Putamen (tissue), 1 donor: ENCODE measurements at regions not wholly inside any gene's neighbourhood (a gene's known extent, or its start where the extent isn't known, plus 50 kb on each side); places are given as distances from the start of the nearest gene placed in this dataset.

ENCODE experiments used
- DNase-seq: peaks from one replicate; pipeline ENCODE4 v3.0.0-alpha.2; 2016; ENCODE audit warnings: low spot score

DNA sequence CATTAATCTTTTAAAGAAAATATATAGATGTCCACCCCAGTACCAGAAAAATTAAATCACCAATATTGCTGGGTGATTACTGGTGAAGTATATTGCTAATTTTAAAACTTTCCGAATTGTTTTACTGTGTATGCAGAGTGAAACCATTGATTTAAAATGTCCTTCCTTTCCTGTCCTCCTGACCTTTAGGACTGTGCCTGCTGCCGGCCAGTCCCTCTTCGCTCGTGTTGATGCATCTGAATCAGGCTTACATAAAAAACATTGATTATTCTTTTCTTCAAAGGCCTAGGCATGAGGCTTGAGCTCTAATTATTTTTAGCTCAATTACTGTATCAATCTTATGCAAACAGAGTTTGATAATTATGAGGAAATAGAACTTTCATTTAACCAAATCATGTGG is 1128.1 kb downstream of the BRINP3 start:
- no peak for DNase-seq

DNA sequence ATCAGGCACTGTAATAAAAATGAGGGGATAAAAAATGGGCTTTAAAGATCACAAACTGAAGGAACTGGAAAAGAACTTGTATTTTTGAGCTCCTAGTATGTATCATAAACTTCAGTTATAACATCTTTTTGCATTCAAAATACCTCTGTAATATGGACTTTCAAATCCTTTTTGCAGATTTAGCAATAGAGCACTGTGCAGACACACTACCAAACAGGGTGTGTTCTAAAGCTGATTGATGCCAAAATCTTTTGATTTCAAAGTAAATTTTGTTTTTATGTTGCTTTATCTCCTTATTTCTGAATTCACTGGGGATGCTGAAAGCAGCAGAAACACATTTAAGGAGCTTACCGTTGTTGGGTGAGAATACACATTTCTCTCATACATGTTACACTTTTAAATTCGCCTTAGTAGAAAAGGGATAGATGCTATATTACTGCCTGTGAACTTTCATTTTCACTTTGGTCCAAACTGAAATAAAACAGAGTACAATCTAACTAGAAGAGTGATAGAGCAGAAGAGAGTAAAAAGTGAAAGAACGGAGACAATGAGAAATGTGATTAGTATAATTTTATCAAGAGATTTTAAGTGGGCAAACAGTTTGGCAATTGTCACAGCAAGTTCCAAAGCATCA is 1126.6 kb downstream of the BRINP3 start:
- DNase-seq: no peak

DNA sequence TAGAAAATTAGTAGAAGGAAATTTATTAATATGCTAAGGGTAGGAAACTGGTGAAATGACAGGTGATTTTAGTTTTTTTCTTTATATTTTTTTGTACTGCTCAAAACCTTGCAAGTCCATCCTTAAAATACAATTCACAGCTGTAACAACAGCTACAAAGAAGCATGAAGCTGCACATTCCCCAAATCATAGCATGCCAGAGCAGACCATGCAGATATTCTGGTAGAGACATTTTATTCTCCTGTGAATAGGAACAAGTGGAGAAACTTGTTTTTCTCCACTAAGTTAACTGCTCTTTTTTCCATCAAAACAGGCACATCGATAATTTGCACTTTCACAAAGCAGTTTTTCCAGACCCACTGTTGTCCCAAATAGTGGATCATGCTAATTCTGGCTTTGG is 1125.7 kb downstream of the BRINP3 start:
- DNase-seq: no peak

DNA sequence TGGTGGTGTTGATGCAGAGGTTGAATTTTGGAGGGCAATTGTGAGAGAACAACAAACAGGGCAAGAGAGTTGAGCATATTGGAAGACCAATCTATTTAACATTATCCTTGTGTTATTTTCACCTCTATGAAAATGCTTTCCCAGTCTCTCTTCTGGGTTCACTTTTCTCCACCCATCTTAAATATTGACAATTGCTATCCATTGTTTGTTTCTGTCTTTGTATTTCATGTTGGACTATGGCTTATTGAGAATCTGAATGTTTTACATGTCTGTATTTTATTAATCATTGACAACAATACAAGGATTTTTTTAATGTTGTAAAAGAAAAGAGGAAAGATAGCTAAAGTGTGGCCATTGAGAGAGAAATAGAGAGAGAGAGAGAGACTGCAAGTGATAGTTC is 1121.5 kb downstream of the BRINP3 start:
- no peak for DNase-seq

DNA sequence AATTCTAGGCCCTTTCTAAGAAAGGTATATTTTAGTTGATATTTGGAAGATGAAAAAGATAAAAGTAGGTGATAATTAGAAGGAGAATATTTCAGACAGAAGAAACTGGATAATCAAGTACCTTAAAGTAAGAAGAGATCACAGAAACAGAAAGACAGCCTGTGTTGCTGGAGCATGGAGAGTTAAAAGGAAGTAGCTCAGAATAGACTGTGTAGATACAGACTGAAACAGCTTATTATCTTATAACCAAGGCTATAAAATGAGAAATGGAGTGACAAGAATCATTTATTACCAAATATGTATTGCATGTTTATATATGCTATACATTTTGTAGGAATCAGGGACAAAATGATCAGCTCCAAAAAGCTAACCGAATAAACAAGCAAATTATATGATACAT is 1120.3 kb downstream of the BRINP3 start:
- no peak for DNase-seq

DNA sequence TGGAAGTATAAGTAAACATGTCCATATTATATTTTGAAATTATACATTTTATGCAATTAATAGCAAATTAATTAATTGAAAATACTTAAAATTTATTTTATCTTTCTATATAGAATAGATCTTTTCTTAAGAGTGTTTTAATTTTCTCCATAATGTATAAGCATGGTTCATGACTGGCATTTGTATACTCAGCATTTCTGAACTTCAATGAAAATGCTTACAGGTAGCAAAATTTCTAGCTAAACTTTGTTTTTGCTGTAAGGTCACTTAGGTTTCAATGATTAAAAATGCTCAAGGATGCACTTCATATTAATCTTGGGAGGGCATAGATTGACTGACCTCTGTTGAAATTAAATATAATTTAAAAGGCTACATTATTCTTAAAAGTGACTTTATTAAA is 1108.1 kb downstream of the BRINP3 start:
- DNase-seq: no peak

DNA sequence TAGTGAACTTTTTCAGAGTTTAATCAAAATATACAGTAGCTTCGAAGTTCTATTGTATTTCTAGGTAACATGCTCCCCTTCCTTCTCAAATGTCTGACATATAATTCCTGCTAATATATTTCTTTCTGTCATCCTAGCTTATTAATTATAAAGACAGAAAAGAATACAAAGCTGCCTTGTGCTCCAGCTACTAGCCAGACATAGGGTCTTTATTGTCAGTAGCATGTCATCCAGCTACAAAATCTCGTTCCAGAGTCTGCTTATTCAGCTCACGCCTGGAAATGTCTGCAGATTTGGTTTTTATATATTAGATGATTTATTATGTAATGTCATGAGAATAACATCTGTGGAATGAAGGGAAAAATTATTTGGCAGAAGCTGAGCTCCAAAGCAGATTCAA is 1102.8 kb downstream of the BRINP3 start:
- DNase-seq: no peak

DNA sequence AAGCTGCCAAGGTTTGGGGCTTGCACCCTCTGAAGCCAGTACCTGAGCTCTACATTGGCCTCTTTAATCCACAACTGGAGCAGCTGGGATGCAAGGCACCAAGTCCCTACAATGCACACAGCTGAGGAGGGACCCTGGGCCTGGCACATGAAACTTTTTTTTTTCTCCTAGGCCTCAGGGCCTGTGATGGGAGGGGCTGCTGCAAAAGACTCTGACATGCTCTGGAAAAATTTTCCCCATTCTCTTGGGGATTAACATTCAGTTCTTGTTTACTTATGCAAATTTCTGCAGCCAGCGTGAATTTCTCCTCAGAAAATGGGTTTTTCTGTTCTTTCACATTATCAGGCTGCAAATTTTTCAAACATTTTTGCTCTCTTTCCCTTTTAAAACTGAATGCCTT is 1072.2 kb downstream of the BRINP3 start:
- DNase-seq: no peak

DNA sequence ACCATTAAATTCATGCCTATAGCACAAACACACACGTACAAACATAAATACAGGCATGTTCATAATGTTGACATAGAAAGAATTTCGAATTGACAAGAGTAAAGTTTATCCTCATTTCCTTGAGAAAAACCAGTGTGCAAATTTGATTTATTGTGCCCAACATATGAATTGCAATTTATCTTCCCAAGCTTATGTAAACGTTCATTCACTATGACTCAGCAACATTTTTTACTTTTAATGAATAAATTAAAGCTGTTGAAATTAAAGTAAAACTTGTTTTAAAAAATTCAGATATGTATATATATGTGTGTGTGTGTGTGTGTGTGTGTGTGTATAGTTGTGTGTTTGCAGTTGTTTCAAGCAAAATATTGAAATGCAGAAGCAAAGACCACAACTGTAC is 1067.9 kb downstream of the BRINP3 start:
- no peak for DNase-seq

DNA sequence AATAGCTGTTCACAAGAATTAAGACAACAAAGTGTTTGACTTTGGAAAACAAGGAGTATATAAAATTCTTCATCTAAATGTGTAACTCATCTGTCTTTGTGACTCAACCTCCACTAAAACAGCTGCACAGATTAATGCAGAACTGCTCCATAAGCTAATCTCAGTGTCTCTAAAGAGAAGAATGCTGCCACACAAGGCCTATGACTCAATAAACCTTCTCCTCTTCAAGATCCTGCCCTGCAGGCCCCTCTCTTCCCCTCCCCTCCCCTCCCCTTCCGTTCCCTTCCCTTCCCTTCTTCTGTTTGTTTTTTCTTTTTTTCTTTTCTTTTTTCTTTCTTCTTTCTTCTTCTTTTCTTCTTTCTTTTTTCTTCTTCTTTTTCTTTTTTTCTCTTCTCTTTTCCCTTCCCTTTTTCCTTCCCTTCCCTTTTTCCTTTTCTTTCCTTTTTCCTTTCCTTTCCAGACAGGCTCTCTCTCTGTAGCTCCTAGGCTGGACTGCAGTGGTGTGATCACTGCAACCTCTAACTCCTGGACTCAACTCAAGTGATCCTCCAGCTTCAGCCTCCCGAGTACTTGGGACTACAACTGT is 1052.8 kb downstream of the BRINP3 start:
- DNase-seq: no peak

DNA sequence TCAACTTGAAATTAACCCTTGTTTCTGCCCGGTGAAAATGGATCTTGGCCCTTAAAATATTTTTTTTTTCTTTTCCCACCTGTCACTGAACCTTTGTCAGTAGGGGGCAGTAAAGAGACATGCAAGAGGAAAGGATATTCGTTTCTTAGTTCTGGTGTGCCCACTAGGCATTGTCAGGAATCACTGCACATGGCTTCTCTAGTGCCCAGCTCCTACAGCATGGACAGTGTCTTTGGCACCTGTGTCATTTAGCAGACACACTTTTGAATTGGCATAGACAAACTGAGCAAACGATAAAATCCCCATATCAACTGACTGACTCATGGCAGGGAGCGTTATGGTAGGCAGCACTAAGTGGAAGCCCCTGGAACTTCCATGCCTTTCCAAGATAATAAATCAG is 1048.1 kb downstream of the BRINP3 start:
- no peak for DNase-seq

DNA sequence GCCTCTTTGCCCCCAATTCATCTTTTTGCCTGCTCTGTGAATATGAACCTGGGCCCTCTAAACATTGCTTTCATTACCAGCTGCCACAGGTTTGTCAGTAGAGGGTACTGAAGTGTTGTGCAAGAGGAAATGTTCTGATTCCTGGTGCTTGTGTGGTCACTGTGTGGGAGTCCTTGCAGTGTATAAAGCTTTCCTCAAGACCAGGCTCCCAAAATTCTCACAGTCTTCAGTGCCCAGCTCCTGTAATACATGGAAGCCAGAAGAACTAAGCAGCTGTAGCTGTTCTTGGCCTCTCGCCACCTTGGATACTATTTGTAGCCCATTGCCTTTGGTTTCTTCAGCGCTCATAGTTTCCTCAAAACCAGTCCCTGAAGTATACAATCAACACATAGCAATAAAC is 1046.2 kb downstream of the BRINP3 start:
- no peak for DNase-seq

DNA sequence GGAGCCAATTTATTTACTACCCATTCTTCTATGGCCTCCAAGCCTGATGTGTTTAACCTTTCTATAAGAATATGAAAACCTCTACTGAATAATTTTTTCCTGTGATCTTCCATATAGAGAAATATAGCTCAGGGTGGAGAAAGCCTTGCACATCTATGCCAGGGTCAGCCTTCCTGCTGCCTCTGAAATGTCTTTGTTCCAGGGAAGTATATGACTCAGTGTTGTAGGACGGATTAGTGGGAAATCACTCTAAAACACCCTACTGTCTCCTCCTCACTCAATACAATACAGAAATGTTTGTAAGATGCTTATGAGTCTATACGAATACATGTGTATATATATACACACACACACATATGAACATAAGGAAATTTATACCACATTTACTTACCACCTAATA is 1044.9 kb downstream of the BRINP3 start:
- no peak for DNase-seq

DNA sequence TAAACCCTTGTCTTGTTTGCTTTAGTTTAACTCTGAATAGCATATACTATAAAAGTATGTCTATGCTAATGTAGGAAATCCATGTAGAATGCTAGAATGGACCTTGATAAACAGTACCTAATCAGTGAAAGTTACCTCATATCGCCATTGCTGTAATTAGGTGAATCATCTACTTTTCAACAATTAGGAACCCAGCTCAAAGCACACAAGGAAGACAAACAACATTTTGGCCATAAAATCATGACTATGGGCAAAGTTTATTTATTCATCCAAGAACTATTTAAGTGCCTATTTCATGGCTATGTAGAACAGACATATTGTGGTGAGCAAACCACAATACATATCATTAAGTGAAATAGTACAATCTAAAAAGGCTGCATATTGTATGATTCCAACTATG is 1043.2 kb downstream of the BRINP3 start:
- DNase-seq: no peak

DNA sequence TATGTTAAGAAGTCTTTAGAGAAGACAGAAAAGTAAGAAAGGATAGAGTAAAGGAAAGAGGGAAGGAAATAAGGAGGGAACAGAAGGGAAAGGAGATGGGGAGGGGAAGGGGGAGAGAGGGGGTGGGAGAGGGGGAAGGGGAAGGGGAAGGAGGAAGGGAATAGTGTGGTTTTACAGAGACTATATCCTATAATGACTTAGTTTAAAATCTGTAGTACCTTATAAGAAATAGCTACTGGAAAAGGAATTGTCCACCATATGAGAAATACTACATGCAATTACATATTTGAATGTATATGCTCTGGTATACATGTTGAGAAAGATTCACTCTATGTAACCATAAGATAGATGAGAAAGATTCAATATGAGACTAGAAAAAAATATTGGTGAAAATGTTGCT is 1042.3 kb downstream of the BRINP3 start:
- no peak for DNase-seq

DNA sequence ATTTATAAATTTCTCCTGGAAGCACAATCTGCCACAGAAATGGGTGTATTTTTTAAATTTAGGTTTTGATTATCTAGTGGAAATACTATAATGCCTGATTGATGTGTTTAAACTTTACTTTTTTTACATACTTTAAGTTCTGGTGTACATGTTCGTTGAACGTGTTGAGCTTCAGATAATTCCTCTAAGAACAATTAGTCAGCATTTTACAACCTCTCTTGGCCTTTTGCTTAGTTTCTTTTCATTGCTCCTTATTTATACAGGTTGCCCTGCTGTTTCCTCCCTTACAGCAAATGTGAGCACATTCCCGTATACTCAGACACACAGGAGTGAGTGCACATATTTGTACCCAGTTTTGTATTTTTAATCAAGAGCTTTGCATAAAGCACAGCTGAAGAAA is 1038.9 kb downstream of the BRINP3 start:
- DNase-seq: no peak

DNA sequence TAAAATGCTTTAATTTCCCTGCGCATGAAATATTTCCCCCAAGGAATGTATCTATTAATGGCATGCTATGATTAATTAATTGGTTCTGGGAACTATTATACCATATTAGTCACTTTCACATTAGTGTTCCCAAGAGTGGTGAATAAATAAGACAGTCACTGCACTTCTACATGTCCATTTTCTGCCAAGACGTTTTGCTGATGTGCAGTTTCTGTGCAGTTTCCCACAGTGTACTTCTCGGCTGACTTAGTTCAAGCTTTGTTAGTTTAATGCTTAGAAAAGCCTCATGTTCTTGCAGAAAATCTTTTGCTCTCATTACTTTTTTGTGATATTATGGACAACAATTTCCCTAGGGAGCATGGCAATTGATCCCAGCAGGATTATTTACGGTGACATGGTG is 1014.5 kb downstream of the BRINP3 start:
- no peak for DNase-seq

DNA sequence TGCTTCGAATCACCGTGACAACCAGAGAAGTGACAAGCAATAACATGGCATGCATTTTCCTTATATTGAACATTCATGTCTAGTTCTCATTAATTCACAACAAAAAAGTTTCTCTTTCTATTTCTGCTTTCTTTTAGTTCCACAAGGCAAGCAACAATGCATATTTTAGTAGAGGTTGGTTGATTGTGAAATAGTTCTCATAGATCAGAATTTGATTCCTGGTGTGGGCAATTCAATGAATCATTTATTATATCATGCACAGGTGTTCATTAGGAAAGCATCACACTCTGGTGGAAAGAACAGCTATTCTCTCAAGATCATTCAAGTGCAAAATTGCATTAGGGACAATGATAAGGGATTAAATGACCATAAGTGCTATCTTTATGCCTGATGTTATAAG is 980.9 kb downstream of the BRINP3 start:
- no peak for DNase-seq

DNA sequence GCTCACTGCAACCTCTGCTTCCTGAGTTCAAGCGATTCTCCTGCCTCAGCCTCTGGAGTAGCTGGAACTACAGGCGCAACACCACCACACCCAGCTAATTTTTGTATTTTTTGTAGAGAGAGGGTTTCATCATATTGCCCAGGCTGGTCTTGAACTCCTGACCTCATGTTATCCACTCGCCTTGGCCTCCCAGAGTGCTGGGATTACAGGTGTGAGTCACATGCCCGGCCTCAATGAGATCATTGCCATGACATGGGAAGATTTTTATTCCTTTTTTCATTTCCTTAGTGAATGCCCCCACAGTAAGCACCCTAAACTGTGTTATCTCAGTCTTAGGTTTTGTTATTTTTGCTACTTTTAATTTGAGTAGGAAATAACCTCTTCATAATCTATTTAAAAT is 977.9 kb downstream of the BRINP3 start:
- DNase-seq: no peak

DNA sequence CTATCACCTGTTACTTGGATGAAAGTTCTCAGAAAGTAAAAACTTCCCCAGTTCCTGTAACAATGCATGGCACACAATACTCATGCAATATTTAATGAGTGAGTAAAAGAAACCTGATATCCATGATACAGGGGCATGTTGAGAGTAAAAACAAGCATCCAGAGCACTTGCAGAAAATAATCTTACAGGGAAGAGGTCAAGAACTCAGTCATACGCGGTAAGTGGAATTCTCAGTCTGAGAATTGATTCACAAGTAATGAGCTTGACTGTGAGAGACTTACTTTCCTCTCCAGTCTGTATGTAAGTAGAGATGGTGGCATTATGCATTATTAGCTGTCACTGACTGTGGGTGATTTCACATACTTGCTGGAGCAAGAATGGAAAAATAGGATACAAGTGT is 976.9 kb downstream of the BRINP3 start:
- DNase-seq: no peak

DNA sequence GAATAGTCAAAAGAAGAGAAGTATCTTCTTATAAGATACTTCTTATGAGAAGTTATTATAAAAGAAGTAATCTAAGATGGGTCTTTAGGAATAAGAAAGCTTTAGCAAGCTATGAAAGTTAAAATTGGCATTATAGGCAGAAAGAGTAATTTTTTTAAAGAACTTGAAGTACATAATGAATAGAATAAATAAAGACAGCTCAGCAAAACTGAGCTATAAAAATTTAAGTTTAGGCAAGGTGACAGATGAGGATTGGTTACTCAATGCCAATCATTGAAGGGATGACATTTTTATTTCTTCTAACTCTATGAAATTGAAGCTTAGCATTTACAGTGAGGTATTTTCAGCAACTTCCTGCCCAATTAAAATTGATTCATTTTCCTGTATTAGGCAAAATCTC is 966.8 kb downstream of the BRINP3 start:
- DNase-seq: no peak

DNA sequence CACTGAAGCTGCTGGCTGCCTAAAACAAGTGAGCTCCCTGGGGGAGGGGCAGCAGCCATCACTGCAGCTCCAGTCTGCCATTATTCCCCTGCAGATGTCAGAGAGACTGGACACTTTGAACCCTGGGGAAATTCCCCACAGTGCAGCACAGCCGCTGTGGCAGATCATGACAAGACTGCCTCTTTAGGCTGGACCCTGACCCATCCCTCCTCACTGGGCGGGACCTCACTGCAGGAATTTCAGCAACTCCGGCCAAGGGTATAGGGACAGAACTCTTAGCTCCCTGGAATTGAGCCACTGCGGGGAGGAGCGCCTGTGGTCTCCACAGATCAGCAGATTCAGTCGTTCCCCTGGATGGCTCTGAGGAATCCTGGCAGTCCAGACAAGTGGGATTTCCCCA is 964.6 kb downstream of the BRINP3 start:
- DNase-seq: no peak

DNA sequence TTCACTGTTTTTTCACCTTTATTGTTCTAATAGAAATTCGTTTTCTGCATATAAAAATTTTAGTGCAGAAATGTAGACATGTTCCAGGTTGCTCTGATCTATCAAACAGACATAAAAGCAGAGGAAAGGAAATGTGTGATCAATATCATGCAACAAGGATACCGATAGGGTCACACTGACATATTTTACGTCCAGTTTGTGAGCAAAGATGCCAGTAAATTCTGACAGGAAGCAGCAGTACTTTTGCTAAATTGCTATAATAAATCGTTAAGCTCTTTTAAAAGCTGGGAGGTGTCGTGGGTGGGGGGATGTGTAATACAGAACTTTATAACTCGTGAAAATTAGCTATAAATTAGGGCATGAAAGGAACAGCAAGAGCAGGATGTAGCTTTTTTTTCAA is 955.2 kb downstream of the BRINP3 start:
- no peak for DNase-seq

DNA sequence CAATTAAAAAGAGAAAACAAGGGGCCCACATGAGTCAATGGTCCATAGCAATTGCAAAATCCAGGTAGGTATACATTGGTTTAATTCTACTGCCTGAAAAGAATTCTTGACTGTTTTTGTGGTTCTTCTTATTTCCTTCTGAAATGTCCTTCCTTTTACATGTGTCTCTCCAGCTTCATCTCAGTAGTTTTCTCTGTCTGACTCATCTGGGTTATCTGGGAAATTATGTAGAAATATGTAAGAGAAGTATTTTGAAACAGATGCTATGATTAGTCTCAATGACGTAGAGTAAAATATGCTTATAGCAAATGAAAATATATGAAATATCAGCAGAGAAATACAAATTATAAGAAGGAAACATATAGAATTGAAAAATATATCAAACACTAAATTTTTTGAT is 953.2 kb downstream of the BRINP3 start:
- no peak for DNase-seq

DNA sequence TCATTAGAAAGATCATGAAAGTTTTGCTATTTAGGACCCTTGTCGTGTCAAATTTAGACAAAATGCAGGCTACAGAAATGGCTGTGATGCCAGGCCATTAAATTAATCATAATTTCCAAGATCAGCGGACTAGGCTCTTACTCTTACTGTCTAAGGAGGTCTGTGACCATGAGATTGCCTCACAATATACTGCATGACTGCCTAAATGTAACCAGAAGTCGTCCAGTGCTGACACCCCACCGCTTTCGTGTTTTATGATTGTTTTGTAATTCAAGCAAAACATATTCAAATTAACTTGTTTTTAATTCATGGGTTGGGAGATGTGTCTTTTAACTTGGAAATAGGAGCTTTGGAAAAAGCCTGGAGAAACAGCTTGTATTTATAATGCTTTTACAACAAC is 947.5 kb downstream of the BRINP3 start:
- DNase-seq: no peak
